ENCODE measurements at regions not wholly inside any gene's neighbourhood (a gene's known extent, or its start where the extent isn't known, plus 50 kb on each side); places are given as distances from the start of the nearest gene placed in this dataset.

DNA sequence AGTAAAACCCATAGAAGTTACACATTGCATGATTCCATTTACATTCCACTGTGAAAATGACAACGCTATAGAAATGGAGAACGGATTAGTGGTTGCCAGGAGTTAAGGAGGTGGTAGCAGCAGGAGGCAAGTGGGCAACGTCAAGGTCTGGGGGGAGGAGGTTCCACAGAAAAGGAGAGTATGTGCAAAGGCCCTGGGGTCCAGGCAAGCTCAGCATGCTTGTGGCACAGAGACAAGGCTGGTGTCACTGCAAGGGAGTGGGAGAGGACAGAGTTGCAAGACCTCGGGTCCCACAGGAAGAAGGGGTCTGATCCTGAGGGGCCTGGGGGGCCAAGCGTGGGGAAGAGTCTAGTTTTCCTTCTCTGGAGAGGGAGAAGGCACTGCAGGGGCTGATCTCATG, 240.8 kb downstream of the MN1 start:
- Histone ChIP-seq H3K4me3 (ENCODE audit: low read depth, low read length, poor library complexity, severe bottlenecking) (no peak overlapping the region), H3K4me1 (ENCODE audit: insufficient read depth, low read length, poor library complexity, severe bottlenecking) (no peaks in the 10 kb centered on the region), H3K9me3 (ENCODE audit: low read depth, low read length, poor library complexity, severe bottlenecking) (no peaks in the 10 kb centered on the region), H3K36me3 (ENCODE audit: insufficient read depth, low read length, poor library complexity, severe bottlenecking) (no peaks in the 10 kb centered on the region), H3K27ac (ENCODE audit: low read depth, low read length, poor library complexity, severe bottlenecking) (no peak overlapping the region), H3K27me3 (replicated peaks; ENCODE audit: insufficient read depth, low read depth, low read length, poor library complexity) (no peaks in the 10 kb centered on the region)
- no peak for TF ChIP-seq CTCF (conservative IDR thresholded peaks at IDR 0.05; ENCODE audit: low read depth, low read length)
- TF ChIP-seq EZH2 (IDR thresholded peaks at IDR 0.05; ENCODE audit: borderline replicate concordance, low read depth, low read length, poor library complexity, severe bottlenecking): no peak
- no TSS peak for BruUV-seq (replicated peaks)
- DNase-seq (ENCODE audit: low spot score): no peak
- ChIA-PET POLR2A (ENCODE audit: low non-redundant PET) (no interaction called here), CTCF (no interaction called here)
- intact Hi-C loops (cut with micrococcal nuclease; ENCODE audit: unreplicated experiment): no loop called here

GRCh38 chr22:27561286-27561904, 240.2 kb downstream of the MN1 start:
- no TSS peak for BruUV-seq (replicated peaks)
- no peak for DNase-seq (ENCODE audit: low spot score)
- H3K4me3 ChIP-seq (ENCODE audit: low read depth, low read length, poor library complexity, severe bottlenecking): no peak overlapping the region
- H3K9me3 ChIP-seq (ENCODE audit: low read depth, low read length, poor library complexity, severe bottlenecking): no peaks in the 10 kb centered on the region
- TF ChIP-seq CTCF (conservative IDR thresholded peaks at IDR 0.05; ENCODE audit: low read depth, low read length) (no peak), EZH2 (IDR thresholded peaks at IDR 0.05; ENCODE audit: borderline replicate concordance, low read depth, low read length, poor library complexity, severe bottlenecking) (no peak)
- H3K27ac ChIP-seq (ENCODE audit: low read depth, low read length, poor library complexity, severe bottlenecking): no peak overlapping the region
- intact Hi-C loops (cut with micrococcal nuclease; ENCODE audit: unreplicated experiment): no loop called here
- ChIA-PET CTCF (no interaction called here), POLR2A (ENCODE audit: low non-redundant PET) (no interaction called here)
- H3K4me1 ChIP-seq (ENCODE audit: insufficient read depth, low read length, poor library complexity, severe bottlenecking): no peaks in the 10 kb centered on the region
- H3K36me3 ChIP-seq (ENCODE audit: insufficient read depth, low read length, poor library complexity, severe bottlenecking): no peaks in the 10 kb centered on the region
- no peaks in the 10 kb centered on the region for H3K27me3 ChIP-seq (replicated peaks; ENCODE audit: insufficient read depth, low read depth, low read length, poor library complexity)

DNA sequence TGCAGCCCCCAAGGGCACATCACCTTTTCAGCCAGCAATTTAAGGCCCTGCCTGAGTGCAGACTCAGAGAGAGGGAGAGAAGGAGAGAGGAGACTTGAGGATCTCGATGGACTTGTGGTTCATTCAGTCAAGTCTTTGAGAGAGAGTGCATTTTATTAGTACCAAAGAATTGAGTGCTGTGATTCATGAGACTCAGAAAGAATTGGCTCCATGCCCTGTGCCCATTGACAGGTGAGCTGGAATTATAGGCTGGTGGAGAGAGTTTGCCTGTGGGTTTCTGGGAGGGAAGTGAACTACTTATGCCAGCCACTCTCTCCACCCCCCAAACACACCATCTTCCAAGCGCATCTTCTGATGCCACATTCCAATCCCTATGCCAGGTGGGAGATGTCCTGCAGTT, 236.8 kb downstream of the MN1 start:
- H3K9me3 ChIP-seq (ENCODE audit: low read depth, low read length, poor library complexity, severe bottlenecking): no peaks in the 10 kb centered on the region
- POLR2A ChIA-PET (ENCODE audit: low non-redundant PET): no interaction called here
- H3K27ac ChIP-seq (ENCODE audit: low read depth, low read length, poor library complexity, severe bottlenecking): no peak overlapping the region
- no peak for DNase-seq (ENCODE audit: low spot score)
- BruUV-seq (replicated peaks): no TSS peak
- CTCF ChIA-PET: no interaction called here
- TF ChIP-seq CTCF (conservative IDR thresholded peaks at IDR 0.05; ENCODE audit: low read depth, low read length) (no peak), EZH2 (IDR thresholded peaks at IDR 0.05; ENCODE audit: borderline replicate concordance, low read depth, low read length, poor library complexity, severe bottlenecking) (no peak)
- H3K4me1 ChIP-seq (ENCODE audit: insufficient read depth, low read length, poor library complexity, severe bottlenecking): peaks cover 7% of the 10 kb centered on the region
- H3K4me3 ChIP-seq (ENCODE audit: low read depth, low read length, poor library complexity, severe bottlenecking): no peak overlapping the region
- no peaks in the 10 kb centered on the region for H3K27me3 ChIP-seq (replicated peaks; ENCODE audit: insufficient read depth, low read depth, low read length, poor library complexity)
- H3K36me3 ChIP-seq (ENCODE audit: insufficient read depth, low read length, poor library complexity, severe bottlenecking): no peaks in the 10 kb centered on the region
- intact Hi-C loops (cut with micrococcal nuclease; ENCODE audit: unreplicated experiment): no loop called here

Measured in A673 (cell line).